Breast epithelium (tissue), 4 donors: ENCODE measurements at regions not wholly inside any gene's neighbourhood (a gene's known extent, or its start where the extent isn't known, plus 50 kb on each side); places are given as distances from the start of the nearest gene placed in this dataset.
"Not testable (repeated sequence)": the region's sequence is repeated elsewhere in the genome, so short reads cannot be mapped to it uniquely, and the experiment has no call there.

Experiments used
- DNase-seq, 2 donors: peaks; one replicate each; pipeline ENCODE4 v3.0.0-alpha.2; 2019; ENCODE audit warnings: low spot score in 2 of 2
- H3K27ac ChIP-seq, 2 donors: fragments of 200-600 bp; sonication (generic) in 1 of 2; one replicate each; pipeline ENCODE4 v1.5.1; 2016 to 2019; ENCODE audit warnings: mild to moderate bottlenecking in 1 of 2
- H3K27me3 ChIP-seq, 2 donors: fragments of 200-600 bp; sonication (generic) in 1 of 2; one replicate each; pipeline versions ENCODE4 v1.5.1 to v1.6.0; 2017 to 2019; ENCODE audit warnings: control low read depth in 1 of 2, mild to moderate bottlenecking in 1 of 2
- H3K36me3 ChIP-seq: fragments of 200-600 bp; one replicate; pipeline ENCODE4 v1.5.1; 2019
- H3K4me1 ChIP-seq, 2 donors: fragments of 200-600 bp; sonication (generic); one replicate each; pipeline ENCODE4 v1.5.1; 2016 to 2019; ENCODE audit warnings: control low read depth in 1 of 2
- H3K4me3 ChIP-seq, 3 donors: fragments of 200-600 bp; sonication (generic); 1 replicate in 2 of 3; 2 replicates in 1 of 3; pipeline ENCODE4 v1.5.1; 2016 to 2019; ENCODE audit warnings: mild to moderate bottlenecking in 3 of 3, moderate library complexity in 2 of 3
- H3K9me3 ChIP-seq, 2 donors: fragments of 200-600 bp; sonication (generic) in 1 of 2; one replicate each; pipeline ENCODE4 v1.5.1; 2016 to 2019; ENCODE audit warnings: control low read depth in 1 of 2
- POLR2A ChIP-seq: fragments of 450-650 bp; IDR thresholded peaks from one replicate; pipeline ENCODE4 v1.6.1; 2016; ENCODE audit warnings: antibody characterized with exemption, mild to moderate bottlenecking, moderate library complexity
- POLR2AphosphoS5 ChIP-seq, 3 donors: sonication (generic); formaldehyde crosslinking; IDR thresholded peaks; one replicate each; pipeline ENCODE4 v1.6.1; 2017; ENCODE audit warnings: antibody characterized with exemption in 3 of 3
- intact Hi-C: fragments of 100-400 bp; cut with DNase I; formaldehyde crosslinking; loops from one replicate; pipeline ENCODE4 v1.15.1; 2023; ENCODE audit warnings: low total_unique reads
- TF ChIP-seq, protein P1 (sequence below), 3 donors: fragments of 450-650 bp; IDR thresholded peaks; one replicate each; pipeline ENCODE4 v1.5.1; 2016 to 2017; ENCODE audit warnings: antibody characterized with exemption in 3 of 3, mild to moderate bottlenecking in 3 of 3, moderate library complexity in 3 of 3

DNA sequence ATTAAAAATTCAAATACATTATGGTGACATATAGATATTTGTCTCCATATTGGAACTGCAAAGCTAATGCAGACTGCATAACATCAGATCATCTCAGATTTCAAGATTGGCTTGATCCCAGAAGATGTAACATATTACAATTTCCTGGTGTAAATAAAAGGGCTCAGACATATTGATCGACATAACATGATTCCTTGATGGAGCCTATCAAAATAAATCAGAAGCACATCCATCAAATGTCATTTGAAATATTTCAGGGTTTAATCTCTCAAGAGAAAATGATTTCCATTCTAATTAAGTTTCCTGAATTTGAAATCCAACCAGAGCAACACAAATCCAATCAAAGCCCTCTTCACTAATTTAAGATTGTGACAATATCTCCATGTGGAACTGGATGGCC, 75.1 kb upstream of the UNC13C start:
- no peak overlapping the region for H3K27ac ChIP-seq
- H3K36me3 ChIP-seq: no peaks in the 10 kb centered on the region
- intact Hi-C loops: no loop called here
- H3K4me3 ChIP-seq: no peak overlapping the region
- H3K27me3 ChIP-seq: no peaks in the 10 kb centered on the region
- TF ChIP-seq, protein P1, sequence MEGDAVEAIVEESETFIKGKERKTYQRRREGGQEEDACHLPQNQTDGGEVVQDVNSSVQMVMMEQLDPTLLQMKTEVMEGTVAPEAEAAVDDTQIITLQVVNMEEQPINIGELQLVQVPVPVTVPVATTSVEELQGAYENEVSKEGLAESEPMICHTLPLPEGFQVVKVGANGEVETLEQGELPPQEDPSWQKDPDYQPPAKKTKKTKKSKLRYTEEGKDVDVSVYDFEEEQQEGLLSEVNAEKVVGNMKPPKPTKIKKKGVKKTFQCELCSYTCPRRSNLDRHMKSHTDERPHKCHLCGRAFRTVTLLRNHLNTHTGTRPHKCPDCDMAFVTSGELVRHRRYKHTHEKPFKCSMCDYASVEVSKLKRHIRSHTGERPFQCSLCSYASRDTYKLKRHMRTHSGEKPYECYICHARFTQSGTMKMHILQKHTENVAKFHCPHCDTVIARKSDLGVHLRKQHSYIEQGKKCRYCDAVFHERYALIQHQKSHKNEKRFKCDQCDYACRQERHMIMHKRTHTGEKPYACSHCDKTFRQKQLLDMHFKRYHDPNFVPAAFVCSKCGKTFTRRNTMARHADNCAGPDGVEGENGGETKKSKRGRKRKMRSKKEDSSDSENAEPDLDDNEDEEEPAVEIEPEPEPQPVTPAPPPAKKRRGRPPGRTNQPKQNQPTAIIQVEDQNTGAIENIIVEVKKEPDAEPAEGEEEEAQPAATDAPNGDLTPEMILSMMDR (IDR thresholded peaks at IDR 0.05): no peak
- TF ChIP-seq POLR2A (no peak), POLR2AphosphoS5 (IDR thresholded peaks at IDR 0.05) (no peak)
- no peaks in the 10 kb centered on the region for H3K4me1 ChIP-seq
- no peak for DNase-seq
- no peaks in the 10 kb centered on the region for H3K9me3 ChIP-seq

DNA sequence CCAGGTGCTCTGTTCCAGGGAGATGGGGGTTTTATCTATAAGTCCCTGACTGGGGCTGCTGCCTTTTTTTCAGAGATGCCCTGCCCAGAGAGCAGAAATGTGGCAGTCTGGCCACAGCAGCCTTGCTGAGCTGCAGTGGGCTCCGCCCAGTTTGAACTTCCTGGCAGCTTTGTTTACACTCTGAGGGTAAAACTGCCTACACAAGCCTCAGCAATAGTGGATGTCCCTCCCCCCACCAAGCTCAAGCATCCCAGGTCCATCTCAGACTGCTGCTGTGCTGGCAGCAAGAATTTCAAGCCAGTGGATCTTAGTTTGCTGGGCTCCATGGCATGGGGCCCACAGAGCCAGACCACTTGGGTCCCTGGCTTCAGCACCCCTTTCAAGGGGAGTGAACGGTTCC, 84.8 kb upstream of the UNC13C start:
- H3K4me3 ChIP-seq, H3K4me1 ChIP-seq, intact Hi-C loops, H3K27me3 ChIP-seq, DNase-seq, H3K27ac ChIP-seq, H3K9me3 ChIP-seq, H3K36me3 ChIP-seq: not testable (repeated sequence)

DNA sequence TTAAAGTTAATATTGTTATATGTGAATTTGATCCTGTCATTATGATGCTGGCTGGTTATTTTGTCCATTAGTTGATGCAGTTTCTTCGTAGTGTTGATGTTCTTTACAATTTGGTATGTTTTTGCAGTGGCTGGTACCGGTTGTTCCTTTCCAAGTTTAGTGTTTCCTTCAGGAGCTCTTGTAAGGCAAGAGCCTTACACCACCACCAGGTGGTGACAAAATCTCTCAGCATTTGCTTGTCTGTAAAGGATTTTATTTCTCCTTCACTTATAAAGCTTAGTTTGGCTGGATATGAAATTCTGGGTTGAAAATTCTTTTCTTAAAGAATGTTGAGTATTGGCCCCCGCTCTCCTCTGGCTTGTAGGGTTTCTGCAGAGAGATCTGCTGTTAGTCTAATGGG, 86.4 kb upstream of the UNC13C start:
- intact Hi-C loops, H3K4me1 ChIP-seq, H3K9me3 ChIP-seq, H3K36me3 ChIP-seq, H3K27ac ChIP-seq, H3K27me3 ChIP-seq, DNase-seq, H3K4me3 ChIP-seq: not testable (repeated sequence)

DNA sequence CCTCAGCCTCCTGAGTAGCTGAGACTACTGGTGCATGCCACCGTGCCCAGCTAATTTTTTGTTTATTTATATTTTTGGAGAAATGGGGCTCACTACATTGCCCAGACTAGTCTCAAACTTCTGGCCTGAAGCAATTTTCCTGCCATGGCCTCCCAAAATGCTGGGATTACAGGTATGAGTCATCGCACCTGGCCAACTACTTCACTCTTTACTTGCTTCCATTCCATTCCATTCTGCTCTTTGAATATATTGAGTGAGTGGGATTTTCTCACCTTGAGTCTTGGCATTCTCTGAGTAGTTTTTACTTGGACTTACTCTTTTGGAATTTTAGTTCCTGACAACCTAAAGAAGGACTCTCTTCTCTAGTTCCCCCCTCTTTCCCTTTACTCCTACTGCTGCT, 93.8 kb upstream of the UNC13C start:
- Histone ChIP-seq H3K27me3 (no peaks in the 10 kb centered on the region), H3K9me3 (no peaks in the 10 kb centered on the region), H3K27ac (no peak overlapping the region), H3K36me3 (no peaks in the 10 kb centered on the region), H3K4me3 (no peak overlapping the region), H3K4me1 (no peaks in the 10 kb centered on the region)
- TF ChIP-seq POLR2A: no peak
- TF ChIP-seq, protein P1 (IDR thresholded peaks at IDR 0.05): no peak
- TF ChIP-seq POLR2AphosphoS5 (IDR thresholded peaks at IDR 0.05): no peak
- intact Hi-C loops: no loop called here
- DNase-seq: no peak

DNA sequence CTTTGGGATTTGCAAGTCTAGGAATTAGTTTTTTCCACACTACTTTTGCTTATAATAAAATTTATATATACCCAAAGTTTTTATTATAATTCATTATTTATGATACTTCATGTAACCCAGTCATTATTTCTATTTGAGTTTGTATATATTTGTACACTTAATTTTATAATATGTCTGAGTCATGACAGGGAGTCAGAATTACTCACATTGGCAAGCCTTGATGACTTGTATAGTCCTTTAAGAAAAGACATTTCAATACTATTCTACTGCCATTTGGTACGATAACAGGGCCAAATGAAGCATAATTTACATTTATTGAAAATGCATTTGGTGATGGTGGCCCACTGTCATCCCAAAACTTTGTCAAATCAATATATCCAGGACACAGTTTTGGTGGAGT, 95.9 kb upstream of the UNC13C start:
- H3K27me3 ChIP-seq: no peaks in the 10 kb centered on the region
- H3K27ac ChIP-seq: no peak overlapping the region
- DNase-seq: no peak
- no peaks in the 10 kb centered on the region for H3K4me1 ChIP-seq
- intact Hi-C loops: no loop called here
- H3K36me3 ChIP-seq: no peaks in the 10 kb centered on the region
- TF ChIP-seq POLR2A (no peak), POLR2AphosphoS5 (IDR thresholded peaks at IDR 0.05) (no peak)
- TF ChIP-seq, protein P1 (IDR thresholded peaks at IDR 0.05): no peak
- H3K4me3 ChIP-seq: no peak overlapping the region
- H3K9me3 ChIP-seq: no peaks in the 10 kb centered on the region

DNA sequence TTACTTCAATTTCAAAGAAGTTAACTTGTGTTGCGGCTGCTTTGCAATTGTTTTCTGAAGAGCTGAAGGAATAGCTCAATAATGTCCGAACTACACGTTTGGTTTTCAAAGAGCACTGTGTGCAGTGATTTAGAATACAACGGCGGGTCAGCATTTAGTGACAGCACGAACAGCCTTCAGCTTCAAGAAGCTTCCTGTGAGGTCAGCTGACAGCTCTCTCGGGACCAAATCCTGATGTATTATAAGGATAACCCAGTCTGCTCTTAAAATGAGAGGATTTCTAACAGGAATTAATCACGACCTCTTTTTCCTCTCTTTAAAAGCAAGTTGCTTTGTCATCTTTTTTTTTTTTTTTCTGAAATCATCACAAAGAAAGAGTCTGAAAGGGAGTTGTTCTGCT, 97.9 kb upstream of the UNC13C start:
- no peak overlapping the region for H3K27ac ChIP-seq

More for the DNA sequence above, 97.9 kb upstream of the UNC13C start:
- intact Hi-C loops: no loop called here
- Histone ChIP-seq H3K27me3 (no peaks in the 10 kb centered on the region), H3K4me1 (no peaks in the 10 kb centered on the region), H3K9me3 (no peaks in the 10 kb centered on the region), H3K36me3 (no peaks in the 10 kb centered on the region), H3K4me3 (no peak overlapping the region)
- no peak for TF ChIP-seq POLR2A
- TF ChIP-seq, protein P1 (IDR thresholded peaks at IDR 0.05): no peak
- TF ChIP-seq POLR2AphosphoS5 (IDR thresholded peaks at IDR 0.05): no peak
- no peak for DNase-seq
